MM.1S (cell line): ENCODE measurements at regions not wholly inside any gene's neighbourhood (a gene's known extent, or its start where the extent isn't known, plus 50 kb on each side); places are given as distances from the start of the nearest gene placed in this dataset.

Experiments
- EZH2 ChIP-seq: fragments of 300-600 bp; sonication (generic); optimal IDR thresholded peaks from 2 replicates; pipeline ENCODE3; 2017; ENCODE audit warnings: low read depth, mild to moderate bottlenecking, antibody characterized with exemption, low read length, mixed read lengths
- EZH2phosphoT487 ChIP-seq: fragments of 300-600 bp; sonication (generic); IDR thresholded peaks from 2 replicates; pipeline ENCODE4 v1.6.1; 2018; ENCODE audit warnings: antibody characterized with exemption, low read length
- TF ChIP-seq, protein P1 (sequence below): fragments of 300-600 bp; sonication (generic); IDR thresholded peaks from 2 replicates; pipeline ENCODE4 v1.5.1; 2016; ENCODE audit warnings: antibody characterized with exemption, low read length, mixed read lengths

DNA sequence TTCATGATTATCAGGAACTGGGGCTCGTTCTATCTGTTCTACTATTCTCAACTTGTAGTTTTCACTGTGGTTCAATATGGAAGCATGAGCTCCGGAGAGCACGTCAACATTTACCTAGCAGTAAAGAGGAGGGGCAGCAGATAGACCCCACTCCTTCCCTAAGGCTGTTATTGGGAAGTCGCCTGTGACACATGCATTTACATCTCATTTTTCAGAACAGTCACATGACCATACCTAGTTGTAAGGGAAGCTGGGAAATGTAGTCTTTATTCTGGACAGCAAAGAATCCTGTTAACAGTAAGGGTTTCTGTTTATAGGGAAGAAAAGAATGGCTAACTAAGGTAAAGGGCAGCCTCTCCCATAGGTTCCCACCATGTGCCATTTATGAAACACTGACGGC lies 158.3 kb downstream of the ZFP64 start:
- TF ChIP-seq EZH2 (no peak), EZH2phosphoT487 (no peak)
- TF ChIP-seq, protein P1, sequence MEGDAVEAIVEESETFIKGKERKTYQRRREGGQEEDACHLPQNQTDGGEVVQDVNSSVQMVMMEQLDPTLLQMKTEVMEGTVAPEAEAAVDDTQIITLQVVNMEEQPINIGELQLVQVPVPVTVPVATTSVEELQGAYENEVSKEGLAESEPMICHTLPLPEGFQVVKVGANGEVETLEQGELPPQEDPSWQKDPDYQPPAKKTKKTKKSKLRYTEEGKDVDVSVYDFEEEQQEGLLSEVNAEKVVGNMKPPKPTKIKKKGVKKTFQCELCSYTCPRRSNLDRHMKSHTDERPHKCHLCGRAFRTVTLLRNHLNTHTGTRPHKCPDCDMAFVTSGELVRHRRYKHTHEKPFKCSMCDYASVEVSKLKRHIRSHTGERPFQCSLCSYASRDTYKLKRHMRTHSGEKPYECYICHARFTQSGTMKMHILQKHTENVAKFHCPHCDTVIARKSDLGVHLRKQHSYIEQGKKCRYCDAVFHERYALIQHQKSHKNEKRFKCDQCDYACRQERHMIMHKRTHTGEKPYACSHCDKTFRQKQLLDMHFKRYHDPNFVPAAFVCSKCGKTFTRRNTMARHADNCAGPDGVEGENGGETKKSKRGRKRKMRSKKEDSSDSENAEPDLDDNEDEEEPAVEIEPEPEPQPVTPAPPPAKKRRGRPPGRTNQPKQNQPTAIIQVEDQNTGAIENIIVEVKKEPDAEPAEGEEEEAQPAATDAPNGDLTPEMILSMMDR: no peak
